T-cell (primary cell): ENCODE measurements at regions not wholly inside any gene's neighbourhood (a gene's known extent, or its start where the extent isn't known, plus 50 kb on each side); places are given as distances from the start of the nearest gene placed in this dataset.

ENCODE experiments used
- ATAC-seq, 4 experiments: fragments of 200-7000 bp in 3 of 4; fragments of 150-1000 bp in 1 of 4; cut with Tn5 transposase; replicated peaks in 1 of 4; 1 replicate in 3 of 4; 2 replicates in 1 of 4; pipeline ENCODE4 v1.10.0; 2021; ENCODE audit warnings: moderate library complexity in 3 of 4, mild to moderate bottlenecking in 2 of 4, moderate number of reproducible peaks in 1 of 4
- CTCF ChIA-PET, 2 donors: fragments of 300-600 bp; sonication (Branson Sonifier 250); formaldehyde crosslinking; loops; one replicate each; lab custom pipeline; 2022; ENCODE audit warnings: antibody characterized with exemption in 2 of 2; lab: Charles Lee
- POLR2A ChIA-PET, 2 donors: fragments of 300-600 bp; sonication (Branson Sonifier 250); formaldehyde crosslinking; loops; one replicate each; lab custom pipeline; 2022; ENCODE audit warnings: antibody characterized with exemption in 2 of 2; lab: Charles Lee
- DNase-seq, 35 experiments: peaks; one replicate each; pipeline versions ENCODE4 v3.0.0 to v3.0.0-alpha.2; 2013 to 2023
- H3K27ac ChIP-seq: one replicate; pipeline ENCODE4 v1.5.1; 2013; ENCODE audit warnings: low read length
- H3K27me3 ChIP-seq, 2 experiments: replicated peaks in 1 of 2; 1 replicate in 1 of 2; 2 replicates in 1 of 2; pipeline versions ENCODE4 v1.6.1 to v1.7.0; 2013; ENCODE audit warnings: low read length in 1 of 2, mixed read lengths in 1 of 2; ENCODE audit not compliant: control insufficient read depth in 2 of 2, insufficient read depth in 2 of 2; ENCODE audit errors: extremely low read depth in 1 of 2
- H3K36me3 ChIP-seq, 2 donors: 1 replicate in 1 of 2; 2 replicates in 1 of 2; pipeline versions ENCODE4 v1.6.1 to v1.7.0; 2013; ENCODE audit warnings: low read length in 1 of 2; ENCODE audit not compliant: control insufficient read depth in 2 of 2, insufficient read depth in 1 of 2; ENCODE audit errors: extremely low read depth in 1 of 2
- H3K4me1 ChIP-seq, 2 experiments: 1 replicate in 1 of 2; 2 replicates in 1 of 2; pipeline versions ENCODE4 v1.6.1 to v1.7.0; 2013; ENCODE audit warnings: low read length in 2 of 2, mixed read lengths in 1 of 2; ENCODE audit not compliant: insufficient read depth in 2 of 2, control insufficient read depth in 1 of 2; ENCODE audit errors: extremely low read depth in 1 of 2
- H3K4me3 ChIP-seq, 2 donors: 1 replicate in 1 of 2; 2 replicates in 1 of 2; pipeline versions ENCODE4 v1.5.1 to v1.7.0; 2013; ENCODE audit warnings: mild to moderate bottlenecking in 2 of 2, low read length in 1 of 2, moderate library complexity in 1 of 2; ENCODE audit not compliant: control insufficient read depth in 1 of 2; ENCODE audit errors: extremely low read depth in 1 of 2
- H3K9me3 ChIP-seq: 2 replicates; pipeline ENCODE4 v1.7.0; 2013
- H3K27ac Mint-ChIP-seq, 2 donors: one replicate each; pipeline ENCODE4 v1.8.0; 2020 to 2021; ENCODE audit warnings: mild to moderate bottlenecking in 2 of 2, mixed read lengths in 2 of 2
- H3K27me3 Mint-ChIP-seq, 2 donors: one replicate each; pipeline ENCODE4 v1.8.0; 2021 to 2022; ENCODE audit warnings: mixed read lengths in 2 of 2
- H3K36me3 Mint-ChIP-seq: one replicate; pipeline ENCODE4 v1.8.0; 2021; ENCODE audit warnings: mixed read lengths
- H3K4me1 Mint-ChIP-seq, 3 donors: one replicate each; pipeline ENCODE4 v1.8.0; 2020 to 2022; ENCODE audit warnings: mixed read lengths in 3 of 3, mild to moderate bottlenecking in 1 of 3
- H3K4me3 Mint-ChIP-seq, 3 donors: one replicate each; pipeline ENCODE4 v1.8.0; 2020 to 2022; ENCODE audit warnings: mild to moderate bottlenecking in 3 of 3, mixed read lengths in 3 of 3, moderate library complexity in 3 of 3
- H3K9me3 Mint-ChIP-seq, 3 donors: one replicate each; pipeline ENCODE4 v1.8.0; 2020 to 2022; ENCODE audit warnings: mixed read lengths in 3 of 3
- WGBS: methylation state at CpG from one replicate; pipeline ENCODE4 v1.1.5; 2013; ENCODE audit warnings: missing lambda C conversion rate; ENCODE audit not compliant: insufficient coverage; 5-methylcytosine and 5-hydroxymethylcytosine counted together

GRCh38 chr11:112903340-112903739, 57.9 kb upstream of the NCAM1 start:
- H3K4me3 ChIP-seq: no peak overlapping the region
- Mint-ChIP-seq H3K27ac (no peak overlapping the region), H3K9me3 (peaks cover 0 to 4% (median 0%) of the 10 kb centered on the region in 3 donors), H3K36me3 (no peaks in the 10 kb centered on the region), H3K27me3 (no peaks in the 10 kb centered on the region), H3K4me1 (no peaks in the 10 kb centered on the region), H3K4me3 (no peak overlapping the region)
- DNase-seq: no peak
- POLR2A ChIA-PET: no interaction called here
- no peak for ATAC-seq
- H3K36me3 ChIP-seq: no peaks in the 10 kb centered on the region
- H3K27me3 ChIP-seq: no peaks in the 10 kb centered on the region
- no peaks in the 10 kb centered on the region for H3K4me1 ChIP-seq
- CTCF ChIA-PET: no interaction called here
- H3K9me3 ChIP-seq: no peaks in the 10 kb centered on the region
- 51% methylated on average over 3 of the region's 5 CpGs for WGBS
- no peak overlapping the region for H3K27ac ChIP-seq

GRCh38 chr11:112911124-112911523, 50.1 kb upstream of the NCAM1 start:
- Histone ChIP-seq H3K9me3 (no peaks in the 10 kb centered on the region), H3K27me3 (peaks cover 0 to 3% of the 10 kb centered on the region in 2 experiments), H3K4me1 (no peaks in the 10 kb centered on the region), H3K27ac (no peak overlapping the region), H3K4me3 (no peak overlapping the region), H3K36me3 (no peaks in the 10 kb centered on the region)
- Mint-ChIP-seq H3K27me3 (peaks cover 2 to 4% of the 10 kb centered on the region in 2 donors), H3K9me3 (peaks cover 0 to 11% (median 0%) of the 10 kb centered on the region in 3 donors), H3K36me3 (no peaks in the 10 kb centered on the region), H3K4me3 (no peak overlapping the region), H3K27ac (no peak overlapping the region), H3K4me1 (no peaks in the 10 kb centered on the region)
- POLR2A ChIA-PET: no interaction called here
- DNase-seq (no peak), ATAC-seq (no peak)
- CTCF ChIA-PET: no interaction called here
- no CpG with 5 or more reads among the region's 1 CpG for WGBS
